Cardiac muscle cell (in vitro differentiated cells and primary cell): ENCODE measurements at regions not wholly inside any gene's neighbourhood (a gene's known extent, or its start where the extent isn't known, plus 50 kb on each side); places are given as distances from the start of the nearest gene placed in this dataset.

ENCODE experiments used
- DNase-seq, 2 donors: peaks; one replicate each; pipeline versions ENCODE4 v3.0.0 to v3.0.0-alpha.2; 2010 to 2017; ENCODE audit warnings: low read depth in 1 of 2, low spot score in 1 of 2
- H3K27ac ChIP-seq: fragments of 200-600 bp; sonication (generic); 2 replicates; pipeline ENCODE4 v1.5.1; 2016
- H3K27me3 ChIP-seq: fragments of 200-600 bp; sonication (generic); 2 replicates; pipeline ENCODE4 v1.6.0; 2016; ENCODE audit warnings: control low read depth
- H3K36me3 ChIP-seq: fragments of 200-600 bp; sonication (generic); 2 replicates; pipeline ENCODE4 v1.5.1; 2016; ENCODE audit warnings: control low read depth
- H3K4me1 ChIP-seq: fragments of 200-600 bp; sonication (generic); 2 replicates; pipeline ENCODE4 v1.8.1; 2017; ENCODE audit warnings: low read depth, mild to moderate bottlenecking, mixed run types
- H3K4me3 ChIP-seq: fragments of 200-600 bp; sonication (generic); 2 replicates; pipeline ENCODE4 v1.5.1; 2016; ENCODE audit warnings: mild to moderate bottlenecking
- H3K9me3 ChIP-seq: fragments of 200-600 bp; sonication (generic); 2 replicates; pipeline ENCODE4 v1.5.1; 2017; ENCODE audit warnings: low read depth, mild to moderate bottlenecking, control low read depth
- CTCF ChIP-seq: IDR thresholded peaks from 2 replicates; pipeline ENCODE4 v1.5.1; 2012; ENCODE audit warnings: low read depth, mild to moderate bottlenecking, low read length

GRCh38 chr5:129223178-129223577, 128.6 kb downstream of the ISOC1 start:
- Histone ChIP-seq H3K4me1 (no peaks in the 10 kb centered on the region), H3K27ac (no peak overlapping the region), H3K27me3 (no peaks in the 10 kb centered on the region), H3K4me3 (no peak overlapping the region), H3K9me3 (no peaks in the 10 kb centered on the region), H3K36me3 (no peaks in the 10 kb centered on the region)
- DNase-seq = no peak
- no peak for TF ChIP-seq CTCF

GRCh38 chr5:129228577-129228976, 134.0 kb downstream of the ISOC1 start:
- DNase-seq = no peak
- no peaks in the 10 kb centered on the region for H3K4me1 ChIP-seq
- TF ChIP-seq CTCF = no peak
- H3K4me3 ChIP-seq = no peak overlapping the region
- no peaks in the 10 kb centered on the region for H3K9me3 ChIP-seq
- H3K36me3 ChIP-seq = no peaks in the 10 kb centered on the region
- no peaks in the 10 kb centered on the region for H3K27me3 ChIP-seq
- H3K27ac ChIP-seq = no peak overlapping the region

GRCh38 chr5:129241755-129242154, 147.2 kb downstream of the ISOC1 start:
- TF ChIP-seq CTCF = no peak
- Histone ChIP-seq H3K27me3 (no peaks in the 10 kb centered on the region), H3K4me3 (no peak overlapping the region), H3K4me1 (peaks cover 13% of the 10 kb centered on the region), H3K27ac (no peak overlapping the region), H3K9me3 (no peaks in the 10 kb centered on the region), H3K36me3 (no peaks in the 10 kb centered on the region)
- DNase-seq = no peak

- Histone ChIP-seq H3K4me1 (peaks cover 13% of the 10 kb centered on the region), H3K9me3 (no peaks in the 10 kb centered on the region), H3K27me3 (no peaks in the 10 kb centered on the region), H3K4me3 (no peak overlapping the region), H3K27ac (no peak overlapping the region), H3K36me3 (no peaks in the 10 kb centered on the region)
- DNase-seq = peak; percentile 3 to 73
- TF ChIP-seq CTCF = no peak
These were observed 148.5 kb downstream of the ISOC1 start for GRCh38 chr5:129243039-129243438.

- no peak overlapping the region for H3K27ac ChIP-seq
- no peak for TF ChIP-seq CTCF
These were observed 149.9 kb downstream of the ISOC1 start for GRCh38 chr5:129244478-129244877.

GRCh38 chr5:129245489-129245888, 150.9 kb downstream of the ISOC1 start:
- peak in 1 of 2 donors; percentile 91 for DNase-seq
- no peak overlapping the region for H3K27ac ChIP-seq
- TF ChIP-seq CTCF = no peak
- H3K4me3 ChIP-seq = no peak overlapping the region
- peaks cover 13% of the 10 kb centered on the region for H3K4me1 ChIP-seq
- no peaks in the 10 kb centered on the region for H3K36me3 ChIP-seq
- H3K9me3 ChIP-seq = no peaks in the 10 kb centered on the region
- H3K27me3 ChIP-seq = no peaks in the 10 kb centered on the region

More at GRCh38 chr5:129244478-129244877, 149.9 kb downstream of the ISOC1 start:
- Histone ChIP-seq H3K9me3 (no peaks in the 10 kb centered on the region), H3K4me3 (no peak overlapping the region), H3K36me3 (no peaks in the 10 kb centered on the region), H3K4me1 (peaks cover 13% of the 10 kb centered on the region), H3K27me3 (no peaks in the 10 kb centered on the region)
- DNase-seq = peak in 1 of 2 donors; percentile 82
